SU-DHL-6 (cell line): ENCODE measurements at regions not wholly inside any gene's neighbourhood (a gene's known extent, or its start where the extent isn't known, plus 50 kb on each side); places are given as distances from the start of the nearest gene placed in this dataset.

Experiments used
- H2AFZ ChIP-seq: fragments of 200-600 bp; sonication (generic); 2 replicates; pipeline ENCODE4 v1.6.1; 2014; ENCODE audit warnings: low read depth, mild to moderate bottlenecking, moderate library complexity, mixed read lengths, antibody characterized with exemption, low read length; ENCODE audit not compliant: severe bottlenecking
- H3F3A ChIP-seq: fragments of 200-600 bp; shearing (Covaris generic); 2 replicates; pipeline ENCODE4 v1.6.0; 2016; ENCODE audit warnings: antibody characterized with exemption, mild to moderate bottlenecking; ENCODE audit not compliant: insufficient read depth
- H3K27ac ChIP-seq: fragments of 200-600 bp; sonication (generic); 2 replicates; pipeline ENCODE4 v1.5.1; 2016; ENCODE audit warnings: low read depth, mild to moderate bottlenecking, low read length, moderate library complexity, mixed read lengths
- H3K27me3 ChIP-seq: fragments of 200-600 bp; sonication (generic), shearing (Covaris generic); 2 replicates; pipeline ENCODE4 v1.6.0; 2014; ENCODE audit warnings: mild to moderate bottlenecking, low read length
- H3K36me3 ChIP-seq: fragments of 200-600 bp; sonication (generic); 2 replicates; pipeline ENCODE4 v1.6.1; 2014; ENCODE audit warnings: mild to moderate bottlenecking, low read length, mixed read lengths
- H3K4me2 ChIP-seq: fragments of 300-600, 200-600 bp; shearing (Covaris generic), sonication (generic); 2 replicates; pipeline ENCODE4 v1.6.0; 2014; ENCODE audit warnings: low read length, low read depth, mild to moderate bottlenecking; ENCODE audit not compliant: poor library complexity, severe bottlenecking
- H3K4me3 ChIP-seq: fragments of 200-600 bp; sonication (generic); 2 replicates; pipeline ENCODE4 v1.5.1; 2014; ENCODE audit warnings: antibody characterized with exemption, low read length, mild to moderate bottlenecking, mixed read lengths; ENCODE audit not compliant: insufficient read depth, poor library complexity, severe bottlenecking
- H3K79me2 ChIP-seq: fragments of 200-600 bp; sonication (generic); 2 replicates; pipeline ENCODE4 v1.6.1; 2014; ENCODE audit warnings: mild to moderate bottlenecking, low read length, moderate library complexity; ENCODE audit not compliant: insufficient read depth
- H3K9ac ChIP-seq: fragments of 200-600 bp; sonication (generic); 2 replicates; pipeline ENCODE4 v1.7.0; 2014; ENCODE audit warnings: mild to moderate bottlenecking, low read length
- H3K9me2 ChIP-seq: fragments of 200-600 bp; sonication (generic); replicated peaks from 2 replicates; pipeline ENCODE4 v1.6.1; 2014; ENCODE audit warnings: low read length; ENCODE audit not compliant: insufficient read depth
- H3K9me3 ChIP-seq: fragments of 200-600 bp; sonication (generic); 2 replicates; pipeline ENCODE4 v1.6.1; 2014; ENCODE audit warnings: low read length, mixed read lengths; ENCODE audit not compliant: insufficient read depth
- H4K20me1 ChIP-seq: fragments of 200-600 bp; sonication (generic); 2 replicates; pipeline ENCODE4 v1.6.1; 2014; ENCODE audit warnings: low read depth, mild to moderate bottlenecking, antibody characterized with exemption, low read length, moderate library complexity, mixed read lengths
- EZH2phosphoT487 ChIP-seq: fragments of 200-600 bp; sonication (generic), shearing (Covaris generic); conservative IDR thresholded peaks from 2 replicates; pipeline ENCODE4 v1.6.1; 2018; ENCODE audit warnings: mild to moderate bottlenecking, antibody characterized with exemption, low read length, moderate library complexity, mixed read lengths
- TF ChIP-seq, protein P1 (sequence below): fragments of 200-600 bp; sonication (generic); IDR thresholded peaks from one replicate; pipeline ENCODE4 v1.5.1; 2017; ENCODE audit warnings: antibody characterized with exemption, mild to moderate bottlenecking, low read length, moderate library complexity; ENCODE audit not compliant: insufficient read depth, poor library complexity, severe bottlenecking

DNA sequence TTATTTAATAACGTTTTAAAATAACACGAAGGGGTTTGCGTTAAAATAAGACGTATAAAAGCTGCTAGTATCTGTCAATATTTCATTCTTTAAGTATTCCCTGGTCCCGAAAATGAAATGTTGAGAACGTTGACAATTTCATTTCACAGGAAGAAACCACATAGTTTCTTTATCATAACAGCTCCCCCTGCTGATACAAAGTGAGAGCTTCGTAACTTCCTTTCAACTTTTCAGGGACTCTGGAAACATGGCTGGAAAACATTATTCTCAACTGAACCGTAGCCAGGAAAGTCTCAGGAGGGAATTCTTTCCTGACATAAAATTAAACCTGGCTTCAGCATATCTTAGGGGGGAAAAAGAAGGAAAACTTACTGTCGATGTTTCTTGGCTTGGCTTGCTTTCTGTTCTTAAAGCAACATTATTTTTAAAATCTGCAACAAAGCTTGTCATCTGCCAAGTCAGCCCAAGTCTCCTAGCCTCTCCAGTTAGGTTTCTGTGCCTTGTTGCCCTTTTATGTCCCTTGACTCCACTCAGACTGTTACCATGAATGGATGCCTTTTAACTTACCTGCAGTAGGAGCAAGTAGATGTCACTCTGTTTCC is 122.9 kb upstream of the DAB2 start:
- no peak overlapping the region for H3K4me2 ChIP-seq

DNA sequence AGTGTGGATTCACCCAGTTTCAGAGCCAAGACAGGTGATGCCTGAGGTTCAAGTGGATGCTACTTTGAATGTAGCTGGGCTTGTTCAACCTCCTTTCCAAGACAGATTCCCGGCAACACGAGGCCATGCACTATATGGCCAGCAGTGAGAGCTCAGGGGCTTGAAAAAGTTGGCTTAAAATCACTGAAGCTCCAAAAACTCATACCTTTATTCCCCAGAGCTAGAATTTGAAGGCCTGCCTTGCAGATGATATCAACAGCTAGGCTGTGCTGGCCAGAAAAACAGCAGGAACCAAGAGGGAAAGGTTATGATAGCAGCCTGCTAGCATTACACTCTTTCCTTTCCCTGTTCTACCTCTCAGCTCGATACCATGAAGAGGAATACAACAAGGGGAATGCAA is 120.2 kb upstream of the DAB2 start:
- Histone ChIP-seq H3K27me3 (no peaks in the 10 kb centered on the region), H3F3A (no peaks in the 10 kb centered on the region), H3K9ac (no peak overlapping the region), H3K4me2 (no peak overlapping the region), H3K9me2 (no peaks in the 10 kb centered on the region), H3K36me3 (no peaks in the 10 kb centered on the region), H3K27ac (no peak overlapping the region), H3K9me3 (no peaks in the 10 kb centered on the region), H4K20me1 (no peaks in the 10 kb centered on the region), H2AFZ (no peak overlapping the region), H3K79me2 (no peaks in the 10 kb centered on the region), H3K4me3 (no peak overlapping the region)
- TF ChIP-seq, protein P1, sequence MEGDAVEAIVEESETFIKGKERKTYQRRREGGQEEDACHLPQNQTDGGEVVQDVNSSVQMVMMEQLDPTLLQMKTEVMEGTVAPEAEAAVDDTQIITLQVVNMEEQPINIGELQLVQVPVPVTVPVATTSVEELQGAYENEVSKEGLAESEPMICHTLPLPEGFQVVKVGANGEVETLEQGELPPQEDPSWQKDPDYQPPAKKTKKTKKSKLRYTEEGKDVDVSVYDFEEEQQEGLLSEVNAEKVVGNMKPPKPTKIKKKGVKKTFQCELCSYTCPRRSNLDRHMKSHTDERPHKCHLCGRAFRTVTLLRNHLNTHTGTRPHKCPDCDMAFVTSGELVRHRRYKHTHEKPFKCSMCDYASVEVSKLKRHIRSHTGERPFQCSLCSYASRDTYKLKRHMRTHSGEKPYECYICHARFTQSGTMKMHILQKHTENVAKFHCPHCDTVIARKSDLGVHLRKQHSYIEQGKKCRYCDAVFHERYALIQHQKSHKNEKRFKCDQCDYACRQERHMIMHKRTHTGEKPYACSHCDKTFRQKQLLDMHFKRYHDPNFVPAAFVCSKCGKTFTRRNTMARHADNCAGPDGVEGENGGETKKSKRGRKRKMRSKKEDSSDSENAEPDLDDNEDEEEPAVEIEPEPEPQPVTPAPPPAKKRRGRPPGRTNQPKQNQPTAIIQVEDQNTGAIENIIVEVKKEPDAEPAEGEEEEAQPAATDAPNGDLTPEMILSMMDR: no peak
- TF ChIP-seq EZH2phosphoT487: no peak

More for the DNA sequence above, 122.9 kb upstream of the DAB2 start:
- Histone ChIP-seq H3K9me2 (no peaks in the 10 kb centered on the region), H3K9ac (no peak overlapping the region), H3K36me3 (no peaks in the 10 kb centered on the region), H3K4me3 (no peak overlapping the region), H2AFZ (no peak overlapping the region), H3K9me3 (no peaks in the 10 kb centered on the region), H3K27ac (no peak overlapping the region), H3K79me2 (no peaks in the 10 kb centered on the region), H4K20me1 (no peaks in the 10 kb centered on the region), H3F3A (no peaks in the 10 kb centered on the region), H3K27me3 (no peaks in the 10 kb centered on the region)
- no peak for TF ChIP-seq EZH2phosphoT487
- TF ChIP-seq, protein P1: peak; percentile 57

DNA sequence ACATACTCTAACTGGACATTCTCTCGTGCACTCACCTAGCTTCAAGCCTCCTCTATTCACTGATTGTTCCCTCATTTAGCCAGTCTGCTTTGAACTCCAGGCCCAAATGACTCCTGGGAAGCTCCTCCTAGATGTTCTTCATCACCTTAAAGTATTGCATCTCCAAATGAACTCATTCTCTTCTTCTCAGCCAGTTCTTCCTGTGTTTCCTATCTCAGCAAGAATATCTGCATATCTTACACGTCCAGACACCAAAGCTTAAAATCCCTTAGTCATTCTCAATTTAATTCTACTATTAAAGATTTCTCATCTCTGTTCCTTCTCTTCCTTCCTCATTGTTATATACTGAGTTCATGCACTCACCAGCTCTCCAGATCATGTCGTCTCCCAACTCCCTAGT is 118.6 kb upstream of the DAB2 start:
- no peaks in the 10 kb centered on the region for H4K20me1 ChIP-seq
- H3K9ac ChIP-seq: no peak overlapping the region
- no peak overlapping the region for H3K4me2 ChIP-seq
- H2AFZ ChIP-seq: no peak overlapping the region
- no peaks in the 10 kb centered on the region for H3K9me2 ChIP-seq
- no peak overlapping the region for H3K27ac ChIP-seq
- no peak overlapping the region for H3K4me3 ChIP-seq
- H3F3A ChIP-seq: no peaks in the 10 kb centered on the region
- no peaks in the 10 kb centered on the region for H3K79me2 ChIP-seq
- no peaks in the 10 kb centered on the region for H3K9me3 ChIP-seq
- no peaks in the 10 kb centered on the region for H3K36me3 ChIP-seq
- no peak for TF ChIP-seq EZH2phosphoT487
- TF ChIP-seq, protein P1: no peak
- H3K27me3 ChIP-seq: no peaks in the 10 kb centered on the region
